Dendritic cell treated with granulocyte-macrophage colony-stimulating factor and Interleukin-4, amounts not matched to agents 40 ng/mL and 50 ng/mL, for 4 days (primary cell): ENCODE measurements at regions not wholly inside any gene's neighbourhood (a gene's known extent, or its start where the extent isn't known, plus 50 kb on each side); places are given as distances from the start of the nearest gene placed in this dataset.

ENCODE experiments used
- H3K27ac Mint-ChIP-seq: one replicate; pipeline ENCODE4 v1.8.0; 2022; ENCODE audit warnings: mild to moderate bottlenecking, mixed read lengths
- H3K27me3 Mint-ChIP-seq: one replicate; pipeline ENCODE4 v1.8.0; 2022; ENCODE audit warnings: mild to moderate bottlenecking, mixed read lengths
- H3K36me3 Mint-ChIP-seq: one replicate; pipeline ENCODE4 v1.8.0; 2022; ENCODE audit warnings: low read depth, mixed read lengths
- H3K4me1 Mint-ChIP-seq: one replicate; pipeline ENCODE4 v1.8.0; 2022; ENCODE audit warnings: low read depth, mixed read lengths
- H3K4me3 Mint-ChIP-seq: one replicate; pipeline ENCODE4 v1.8.0; 2022; ENCODE audit warnings: mild to moderate bottlenecking, moderate library complexity, mixed read lengths
- H3K9me3 Mint-ChIP-seq: one replicate; pipeline ENCODE4 v1.8.0; 2022; ENCODE audit warnings: mixed read lengths
- intact Hi-C: fragments of 100-400 bp; cut with micrococcal nuclease; formaldehyde crosslinking; loops from one replicate; pipeline ENCODE4 v1.15.0; 2022

GRCh38 chr16:13435873-13436474, 484.0 kb upstream of the ERCC4 start:
- Mint-ChIP-seq H3K9me3 (peaks cover 7% of the 10 kb centered on the region), H3K36me3 (no peaks in the 10 kb centered on the region), H3K4me3 (no peak overlapping the region), H3K27ac (no peak overlapping the region), H3K27me3 (no peaks in the 10 kb centered on the region), H3K4me1 (no peaks in the 10 kb centered on the region)
- intact Hi-C loops = no loop called here

GRCh38 chr16:13436641-13437412, 483.1 kb upstream of the ERCC4 start:
- Mint-ChIP-seq H3K9me3 (peaks cover 7% of the 10 kb centered on the region), H3K4me3 (no peak overlapping the region), H3K4me1 (no peaks in the 10 kb centered on the region), H3K36me3 (no peaks in the 10 kb centered on the region), H3K27ac (no peak overlapping the region), H3K27me3 (no peaks in the 10 kb centered on the region)
- intact Hi-C loops = no loop called here

- H3K27me3 Mint-ChIP-seq = no peaks in the 10 kb centered on the region
Measured at GRCh38 chr16:13437413-13437795, 482.6 kb upstream of the ERCC4 start.

GRCh38 chr16:13438064-13438463, 481.9 kb upstream of the ERCC4 start:
- Mint-ChIP-seq H3K9me3 (peaks cover 7% of the 10 kb centered on the region), H3K27me3 (no peaks in the 10 kb centered on the region), H3K4me1 (no peaks in the 10 kb centered on the region), H3K27ac (no peak overlapping the region), H3K36me3 (no peaks in the 10 kb centered on the region), H3K4me3 (no peak overlapping the region)
- intact Hi-C loops = no loop called here

More at GRCh38 chr16:13437413-13437795, 482.6 kb upstream of the ERCC4 start:
- intact Hi-C loops = no loop called here
- Mint-ChIP-seq H3K36me3 (no peaks in the 10 kb centered on the region), H3K4me1 (no peaks in the 10 kb centered on the region), H3K9me3 (peaks cover 7% of the 10 kb centered on the region), H3K27ac (no peak overlapping the region), H3K4me3 (no peak overlapping the region)

GRCh38 chr16:13439766-13440165, 480.2 kb upstream of the ERCC4 start:
- Mint-ChIP-seq H3K9me3 (peaks cover 7% of the 10 kb centered on the region), H3K4me1 (no peaks in the 10 kb centered on the region), H3K36me3 (no peaks in the 10 kb centered on the region), H3K4me3 (no peak overlapping the region), H3K27ac (no peak overlapping the region), H3K27me3 (no peaks in the 10 kb centered on the region)
- intact Hi-C loops = no loop called here

GRCh38 chr16:13441675-13442074, 478.3 kb upstream of the ERCC4 start:
- Mint-ChIP-seq H3K27ac (no peak overlapping the region), H3K36me3 (no peaks in the 10 kb centered on the region), H3K9me3 (peaks cover 7% of the 10 kb centered on the region), H3K27me3 (no peaks in the 10 kb centered on the region), H3K4me1 (no peaks in the 10 kb centered on the region), H3K4me3 (no peak overlapping the region)
- intact Hi-C loops = no loop called here

- Mint-ChIP-seq H3K36me3 (no peaks in the 10 kb centered on the region), H3K4me3 (no peak overlapping the region), H3K4me1 (no peaks in the 10 kb centered on the region), H3K27me3 (no peaks in the 10 kb centered on the region), H3K27ac (no peak overlapping the region), H3K9me3 (no peaks in the 10 kb centered on the region)
- intact Hi-C loops = no loop called here
Measured at GRCh38 chr16:13448346-13448745, 471.6 kb upstream of the ERCC4 start.

- Mint-ChIP-seq H3K9me3 (no peaks in the 10 kb centered on the region), H3K4me3 (no peak overlapping the region), H3K27me3 (no peaks in the 10 kb centered on the region), H3K4me1 (no peaks in the 10 kb centered on the region), H3K36me3 (no peaks in the 10 kb centered on the region), H3K27ac (no peak overlapping the region)
- intact Hi-C loops = loop anchor here (5.0 kb wide), 1 partner anchor 1356 kb away; no protein-coding TSS in a partner anchor
Measured at GRCh38 chr16:13453325-13453724, 466.6 kb upstream of the ERCC4 start.

GRCh38 chr16:13453938-13454553, 465.9 kb upstream of the ERCC4 start:
- Mint-ChIP-seq H3K9me3 (no peaks in the 10 kb centered on the region), H3K4me1 (no peaks in the 10 kb centered on the region), H3K4me3 (no peak overlapping the region), H3K27ac (no peak overlapping the region), H3K27me3 (no peaks in the 10 kb centered on the region), H3K36me3 (no peaks in the 10 kb centered on the region)
- intact Hi-C loops = loop anchor here (5.0 kb wide), 1 partner anchor 1357 kb away; no protein-coding TSS in a partner anchor

GRCh38 chr16:13463619-13464018, 456.3 kb upstream of the ERCC4 start:
- intact Hi-C loops = no loop called here
- Mint-ChIP-seq H3K9me3 (peaks cover 10% of the 10 kb centered on the region), H3K27me3 (no peaks in the 10 kb centered on the region), H3K36me3 (no peaks in the 10 kb centered on the region), H3K4me3 (no peak overlapping the region), H3K4me1 (no peaks in the 10 kb centered on the region), H3K27ac (no peak overlapping the region)

GRCh38 chr16:13471036-13471435, 448.9 kb upstream of the ERCC4 start:
- Mint-ChIP-seq H3K36me3 (no peaks in the 10 kb centered on the region), H3K4me1 (no peaks in the 10 kb centered on the region), H3K27me3 (no peaks in the 10 kb centered on the region), H3K9me3 (peaks cover 10% of the 10 kb centered on the region), H3K27ac (no peak overlapping the region), H3K4me3 (no peak overlapping the region)
- intact Hi-C loops = no loop called here

- Mint-ChIP-seq H3K4me1 (no peaks in the 10 kb centered on the region), H3K4me3 (no peak overlapping the region), H3K9me3 (peaks cover 22% of the 10 kb centered on the region), H3K27ac (no peak overlapping the region), H3K36me3 (no peaks in the 10 kb centered on the region), H3K27me3 (no peaks in the 10 kb centered on the region)
- intact Hi-C loops = no loop called here
Measured at GRCh38 chr16:13478991-13479390, 441.0 kb upstream of the ERCC4 start.

- Mint-ChIP-seq H3K27me3 (no peaks in the 10 kb centered on the region), H3K36me3 (no peaks in the 10 kb centered on the region), H3K4me1 (no peaks in the 10 kb centered on the region), H3K27ac (no peak overlapping the region), H3K4me3 (no peak overlapping the region), H3K9me3 (peaks cover 22% of the 10 kb centered on the region)
- intact Hi-C loops = no loop called here
Measured at GRCh38 chr16:13479549-13479948, 440.4 kb upstream of the ERCC4 start.

- Mint-ChIP-seq H3K4me3 (no peak overlapping the region), H3K9me3 (peaks cover 22% of the 10 kb centered on the region), H3K4me1 (no peaks in the 10 kb centered on the region), H3K27ac (no peak overlapping the region), H3K27me3 (no peaks in the 10 kb centered on the region), H3K36me3 (no peaks in the 10 kb centered on the region)
- intact Hi-C loops = loop anchor here (10.0 kb wide), 1 partner anchor 56 kb away; no protein-coding TSS in a partner anchor
Measured at GRCh38 chr16:13480801-13481200, 439.2 kb upstream of the ERCC4 start.
